ENCODE measurements at regions not wholly inside any gene's neighbourhood (a gene's known extent, or its start where the extent isn't known, plus 50 kb on each side); places are given as distances from the start of the nearest gene placed in this dataset.
A peak's percentile ranks its signal among the peaks of the same experiment; 100 is the strongest.

DNA sequence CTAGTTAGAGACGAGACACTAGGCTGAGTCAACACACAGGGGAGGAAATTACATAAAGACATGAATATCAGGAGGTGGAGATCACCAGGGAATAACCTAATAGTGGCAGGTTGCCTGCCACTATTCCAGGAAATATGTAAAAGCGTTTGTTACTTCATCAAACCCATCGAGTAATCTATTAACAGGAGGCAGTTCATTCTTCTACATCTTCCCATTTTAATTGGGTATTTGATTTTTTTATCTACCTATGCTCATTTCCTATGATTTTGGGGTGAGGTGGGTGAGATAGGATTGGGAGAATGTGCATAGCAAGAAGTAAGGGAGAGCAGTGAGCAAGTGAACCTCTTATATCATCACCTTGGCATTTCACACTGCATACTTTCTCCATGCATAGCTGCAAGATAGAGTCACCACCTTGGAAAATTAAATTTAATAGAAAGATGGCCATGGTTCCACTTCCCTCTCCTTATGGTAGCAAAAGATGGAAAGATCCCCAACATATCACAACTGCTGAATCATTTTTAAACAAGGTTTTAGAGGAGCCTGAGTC, 312.2 kb downstream of the TMEM114 start:
- no peak for DNase-seq

DNA sequence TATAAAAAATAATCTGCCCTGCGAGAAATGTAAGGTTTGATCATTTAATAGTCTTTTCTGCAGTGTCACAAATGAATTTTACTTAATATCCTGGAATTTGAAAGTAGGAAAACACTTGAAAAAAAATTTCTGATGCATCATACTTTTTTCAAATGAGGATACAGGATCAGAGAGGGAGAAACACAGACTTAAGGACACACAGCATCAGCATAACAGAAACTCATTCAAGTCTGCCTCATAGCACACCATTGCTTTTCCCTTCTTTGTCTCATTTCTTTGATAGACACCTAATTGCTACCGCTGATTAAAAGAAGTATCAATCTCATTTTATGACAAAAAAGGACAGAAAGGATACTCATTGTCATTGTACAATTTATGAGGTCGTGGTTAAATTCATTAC, 319.0 kb downstream of the TMEM114 start:
- DNase-seq = no peak

- DNase-seq = no peak
Measured at GRCh38 chr16:8262299-8262698, 328.0 kb downstream of the TMEM114 start.

- DNase-seq = no peak
Measured at GRCh38 chr16:8260140-8260539, 330.2 kb downstream of the TMEM114 start.

GRCh38 chr16:8258523-8258922, 331.8 kb downstream of the TMEM114 start:
- DNase-seq = peak in 10 of 58 donors; percentile 1 to 37 (median 3)

DNA sequence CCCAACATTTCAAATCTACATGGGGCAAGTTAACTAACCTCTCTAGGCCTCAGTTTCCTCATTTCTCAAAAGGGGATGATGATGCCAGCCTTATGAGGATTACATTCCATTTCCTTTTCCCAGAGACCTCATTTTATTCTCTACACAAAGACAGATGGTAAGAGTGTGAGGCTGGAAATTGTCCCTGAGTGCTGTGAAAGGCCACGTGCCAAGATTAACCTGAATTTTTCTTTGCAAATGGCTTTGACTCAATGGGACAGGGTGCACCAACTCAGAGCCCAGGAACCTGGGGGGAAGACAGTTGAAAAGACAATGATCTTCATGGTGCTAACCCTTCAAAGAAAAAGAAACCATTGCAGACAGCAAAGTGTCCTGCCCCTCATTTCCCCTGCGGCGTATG, 332.8 kb downstream of the TMEM114 start:
- peak in 2 of 58 donors; percentile 1 to 7 for DNase-seq

- no peak for DNase-seq
Measured at GRCh38 chr16:8254405-8254804, 335.9 kb downstream of the TMEM114 start.

- no peak for DNase-seq
Measured at GRCh38 chr16:8253718-8254117, 336.6 kb downstream of the TMEM114 start.

DNA sequence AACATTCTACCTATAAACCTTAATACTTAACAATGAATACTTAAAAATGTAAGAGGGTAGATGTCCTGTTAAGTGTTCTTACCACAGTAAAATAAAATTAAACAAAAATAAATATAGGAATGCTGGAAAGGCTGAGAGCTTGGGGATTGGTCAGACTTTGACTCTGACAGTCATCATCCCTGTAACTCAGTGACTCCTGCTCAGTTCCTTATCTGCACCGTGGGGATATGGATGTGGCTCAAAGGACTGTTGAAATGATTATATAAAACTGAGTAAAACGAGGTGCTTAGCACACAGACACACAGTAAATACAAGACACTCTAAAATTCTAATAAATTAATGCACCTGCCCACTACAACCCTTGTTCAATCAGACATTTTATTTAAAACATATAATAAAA, 338.6 kb downstream of the TMEM114 start:
- no peak for DNase-seq

DNA sequence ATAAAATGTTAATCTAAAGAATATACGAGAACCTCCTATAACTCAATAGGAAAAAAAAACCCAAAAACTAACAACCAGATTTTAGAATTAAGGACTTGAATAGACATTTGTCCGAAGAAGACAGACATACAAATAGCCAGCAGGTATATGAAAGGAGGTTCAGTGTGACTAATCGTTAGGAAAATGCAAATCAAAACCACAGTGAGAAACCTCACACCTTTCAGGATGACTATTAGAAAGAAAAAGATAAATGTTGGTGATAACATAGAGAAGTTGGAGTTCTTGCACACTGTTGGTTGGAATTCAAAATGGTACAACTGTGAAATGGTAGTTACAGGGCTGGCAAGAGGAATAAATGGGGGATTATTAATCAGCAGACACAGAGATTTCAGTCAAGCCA, 339.0 kb downstream of the TMEM114 start:
- DNase-seq = no peak

DNA sequence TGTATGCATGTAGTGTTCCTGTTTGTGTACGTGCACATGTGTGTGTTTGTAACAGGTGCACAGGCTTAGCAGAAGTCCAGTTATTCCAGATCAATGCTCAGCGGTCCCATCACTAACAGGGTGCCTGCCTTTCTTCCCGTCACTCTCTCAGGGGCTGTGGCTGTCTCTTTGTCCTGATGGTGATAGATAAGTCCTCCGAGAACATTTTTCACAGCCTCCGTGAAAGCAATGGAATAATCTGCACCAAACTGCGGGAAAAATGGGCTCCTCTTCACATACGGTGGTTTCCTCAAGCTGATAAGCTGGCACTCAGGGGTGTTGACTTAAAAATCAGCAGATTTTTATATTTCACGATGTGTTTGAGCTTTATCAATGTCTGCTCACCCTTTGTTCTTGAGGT, 342.3 kb downstream of the TMEM114 start:
- no peak for DNase-seq

- DNase-seq = no peak
Measured at GRCh38 chr16:8243981-8244380, 346.3 kb downstream of the TMEM114 start.

DNA sequence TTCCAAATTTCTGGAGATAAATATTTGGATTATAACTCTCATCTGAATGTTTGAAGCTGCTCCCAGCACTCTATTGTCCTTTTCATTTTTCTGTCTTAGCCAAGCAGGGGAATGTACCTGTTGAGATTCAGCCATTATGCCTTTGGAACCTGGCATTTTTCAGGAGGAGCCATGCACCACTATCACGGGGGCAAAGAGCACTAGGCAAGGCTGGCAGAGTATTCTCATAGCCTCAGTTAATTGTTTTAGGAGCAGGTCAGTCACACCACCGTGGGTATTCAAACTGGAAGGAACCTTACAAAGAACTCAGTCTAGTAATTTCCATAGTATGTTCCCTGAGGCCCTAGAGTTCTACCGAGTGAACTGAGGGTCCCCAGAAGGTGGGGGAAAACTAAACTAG, 348.9 kb downstream of the TMEM114 start:
- DNase-seq = no peak

GRCh38 chr16:8239443-8239842, 350.9 kb downstream of the TMEM114 start:
- no peak for DNase-seq

DNA sequence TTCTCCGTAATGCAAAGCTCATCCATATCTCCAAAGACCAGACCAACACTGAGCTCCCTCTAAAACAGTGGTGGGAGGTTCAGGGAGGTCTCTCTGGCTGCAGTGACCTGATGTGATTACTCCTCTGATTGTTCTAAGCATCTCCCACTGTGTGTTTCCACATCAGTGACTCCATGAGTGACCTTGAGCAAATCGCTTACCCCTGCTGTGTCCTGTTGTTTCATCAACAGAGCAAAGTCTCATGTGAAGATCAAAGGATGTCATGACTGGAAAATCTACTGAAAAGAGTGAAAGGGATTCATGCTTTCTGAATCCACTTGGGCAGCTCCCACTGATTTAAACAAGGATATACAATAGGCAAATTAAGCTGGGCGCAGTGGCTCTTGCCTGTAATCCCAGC, 352.9 kb downstream of the TMEM114 start:
- no peak for DNase-seq

DNA sequence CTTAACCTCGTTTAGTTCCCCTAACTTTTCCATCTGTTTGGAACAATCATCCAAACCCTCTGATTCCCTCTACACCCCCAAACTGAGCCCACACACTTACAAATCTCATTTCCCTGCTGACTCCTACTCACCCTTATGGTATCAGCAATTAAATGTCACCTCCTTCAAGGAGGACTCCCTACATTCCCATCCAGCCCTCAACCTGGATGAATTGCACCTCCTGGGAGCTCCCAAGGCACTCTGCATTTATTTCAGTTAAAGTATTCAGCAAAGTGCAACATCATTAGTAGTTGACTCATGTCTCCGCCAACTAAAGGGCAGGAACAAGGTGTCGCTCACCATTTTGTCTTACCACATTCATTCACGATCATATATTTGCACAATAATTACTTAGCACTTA, 353.5 kb downstream of the TMEM114 start:
- DNase-seq = no peak

DNA sequence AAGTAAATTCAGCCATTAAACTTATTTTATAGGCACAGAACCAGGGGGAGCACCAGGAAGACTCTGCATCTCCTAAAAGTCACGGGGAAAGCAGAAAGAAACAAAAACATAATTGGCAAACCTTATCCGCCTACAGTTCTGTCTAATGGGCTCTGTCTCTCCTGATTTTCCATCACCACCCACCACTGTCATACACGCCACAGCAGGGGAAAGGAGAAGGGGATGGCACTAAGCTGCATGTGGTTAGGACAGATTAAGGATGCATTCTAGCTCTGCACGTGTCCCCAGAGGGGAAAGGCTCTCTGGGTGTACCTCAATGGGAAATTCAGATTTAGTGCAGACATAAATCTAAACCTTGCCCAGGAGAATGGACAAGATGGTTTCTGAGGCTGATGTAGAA, 359.8 kb downstream of the TMEM114 start:
- DNase-seq = no peak

GRCh38 chr16:8229011-8229520, 361.2 kb downstream of the TMEM114 start:
- DNase-seq = no peak

- DNase-seq = no peak
Measured at GRCh38 chr16:8217201-8217600, 373.1 kb downstream of the TMEM114 start.

- DNase-seq = no peak
Measured at GRCh38 chr16:8204769-8205168, 385.5 kb downstream of the TMEM114 start.

DNA sequence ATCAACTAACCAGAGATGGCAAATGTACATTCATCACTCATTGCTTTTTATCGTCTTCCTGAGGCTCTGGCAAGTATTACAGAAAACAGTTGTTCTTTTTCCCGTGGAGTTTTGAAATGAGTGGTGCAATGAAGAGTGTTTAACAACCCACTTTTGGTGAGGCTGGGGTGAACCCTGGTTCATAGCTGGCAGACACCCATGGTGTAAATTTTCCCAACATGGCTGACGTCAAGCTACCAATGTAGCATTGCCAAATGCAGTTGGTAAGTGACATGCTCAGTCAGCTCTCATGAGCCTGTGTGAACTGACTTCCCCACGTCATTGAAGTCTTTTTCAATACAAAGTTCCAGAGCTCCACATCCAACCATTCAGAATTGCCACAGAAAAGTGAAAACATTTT, 386.2 kb downstream of the TMEM114 start:
- DNase-seq = no peak

- no peak for DNase-seq
Measured at GRCh38 chr16:8203101-8203500, 387.2 kb downstream of the TMEM114 start.

- DNase-seq = no peak
Measured at GRCh38 chr16:8200839-8201238, 389.5 kb downstream of the TMEM114 start.

GRCh38 chr16:8199390-8199789, 390.9 kb downstream of the TMEM114 start:
- DNase-seq = no peak

All from anterior cingulate cortex (tissue), 58 donors.